SK-N-SH treated with all-trans-retinoic acid at 6 μM for 48 hours (cell line): ENCODE measurements at regions not wholly inside any gene's neighbourhood (a gene's known extent, or its start where the extent isn't known, plus 50 kb on each side); places are given as distances from the start of the nearest gene placed in this dataset.

Experiments
- ARNTL ChIP-seq: fragments of 450-650 bp; formaldehyde crosslinking; IDR thresholded peaks from 2 replicates; pipeline ENCODE4 v1.5.0; 2020; ENCODE audit warnings: low read depth, mild to moderate bottlenecking, moderate library complexity, borderline replicate concordance
- BACH2 ChIP-seq: fragments of 250-450 bp; sonication (Bioruptor Pico); IDR thresholded peaks from 2 replicates; pipeline ENCODE4 v1.9.0; 2021; ENCODE audit warnings: mild to moderate bottlenecking, borderline replicate concordance
- TCF4 ChIP-seq: fragments of 250-450 bp; sonication (Bioruptor Pico); IDR thresholded peaks from 2 replicates; pipeline ENCODE4 v1.8.0; 2021; ENCODE audit warnings: mild to moderate bottlenecking, moderate library complexity, borderline replicate concordance
- ZNF8 ChIP-seq: fragments of 450-650 bp; formaldehyde crosslinking; IDR thresholded peaks from 2 replicates; pipeline ENCODE4 v1.5.0; 2020; ENCODE audit warnings: mild to moderate bottlenecking, moderate library complexity
- TF ChIP-seq, protein P1 (sequence below): fragments of 250-450 bp; sonication (Bioruptor Pico); IDR thresholded peaks from 2 replicates; pipeline ENCODE4 v1.5.0; 2020; ENCODE audit warnings: mild to moderate bottlenecking, moderate library complexity
- TF ChIP-seq, protein P2 (sequence below): fragments of 250-450 bp; sonication (Bioruptor Pico); IDR thresholded peaks from 2 replicates; pipeline ENCODE4 v1.5.1; 2020; ENCODE audit warnings: low read depth, mild to moderate bottlenecking, moderate library complexity

DNA sequence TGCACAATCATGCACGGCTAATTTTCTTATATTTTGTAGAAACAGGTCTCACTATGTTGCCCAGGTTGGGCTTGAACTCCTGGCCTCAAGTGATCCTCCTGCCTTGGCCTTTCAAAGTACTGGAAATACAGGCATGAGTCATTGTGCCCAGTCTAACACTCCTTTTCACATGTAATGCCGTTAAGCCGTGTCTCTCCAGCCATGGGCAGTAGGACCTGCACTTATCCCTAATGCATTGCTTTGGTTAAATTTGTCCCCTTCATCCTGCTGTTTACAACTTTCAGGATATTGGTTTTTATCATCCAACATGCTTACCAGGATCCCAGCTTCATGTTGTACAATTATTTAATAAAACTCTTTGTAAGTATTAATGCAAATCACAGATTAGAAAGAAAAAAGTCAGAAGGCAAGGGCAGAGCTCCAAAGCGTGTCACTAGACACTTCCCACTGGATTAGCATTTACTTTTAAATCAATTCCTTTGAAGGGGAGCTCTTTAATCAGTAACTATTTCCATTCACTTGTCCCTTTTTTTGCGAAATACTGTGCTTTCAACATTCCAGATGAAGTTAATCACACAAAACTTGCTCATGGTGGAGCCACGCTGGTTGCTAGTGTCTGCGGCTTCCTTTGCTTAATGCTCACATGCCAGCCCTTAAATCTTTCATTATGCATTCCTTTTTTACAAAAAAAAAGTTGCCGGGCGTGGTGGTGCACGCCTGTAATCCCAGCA is 256.0 kb upstream of the AUTS2 start:
- TF ChIP-seq, protein P1, sequence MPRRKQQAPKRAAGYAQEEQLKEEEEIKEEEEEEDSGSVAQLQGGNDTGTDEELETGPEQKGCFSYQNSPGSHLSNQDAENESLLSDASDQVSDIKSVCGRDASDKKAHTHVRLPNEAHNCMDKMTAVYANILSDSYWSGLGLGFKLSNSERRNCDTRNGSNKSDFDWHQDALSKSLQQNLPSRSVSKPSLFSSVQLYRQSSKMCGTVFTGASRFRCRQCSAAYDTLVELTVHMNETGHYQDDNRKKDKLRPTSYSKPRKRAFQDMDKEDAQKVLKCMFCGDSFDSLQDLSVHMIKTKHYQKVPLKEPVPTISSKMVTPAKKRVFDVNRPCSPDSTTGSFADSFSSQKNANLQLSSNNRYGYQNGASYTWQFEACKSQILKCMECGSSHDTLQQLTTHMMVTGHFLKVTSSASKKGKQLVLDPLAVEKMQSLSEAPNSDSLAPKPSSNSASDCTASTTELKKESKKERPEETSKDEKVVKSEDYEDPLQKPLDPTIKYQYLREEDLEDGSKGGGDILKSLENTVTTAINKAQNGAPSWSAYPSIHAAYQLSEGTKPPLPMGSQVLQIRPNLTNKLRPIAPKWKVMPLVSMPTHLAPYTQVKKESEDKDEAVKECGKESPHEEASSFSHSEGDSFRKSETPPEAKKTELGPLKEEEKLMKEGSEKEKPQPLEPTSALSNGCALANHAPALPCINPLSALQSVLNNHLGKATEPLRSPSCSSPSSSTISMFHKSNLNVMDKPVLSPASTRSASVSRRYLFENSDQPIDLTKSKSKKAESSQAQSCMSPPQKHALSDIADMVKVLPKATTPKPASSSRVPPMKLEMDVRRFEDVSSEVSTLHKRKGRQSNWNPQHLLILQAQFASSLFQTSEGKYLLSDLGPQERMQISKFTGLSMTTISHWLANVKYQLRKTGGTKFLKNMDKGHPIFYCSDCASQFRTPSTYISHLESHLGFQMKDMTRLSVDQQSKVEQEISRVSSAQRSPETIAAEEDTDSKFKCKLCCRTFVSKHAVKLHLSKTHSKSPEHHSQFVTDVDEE (CRISPR knock-in tag), result no peak
- TF ChIP-seq ARNTL (CRISPR knock-in tag) (no peak), TCF4 (no peak), ZNF8 (CRISPR knock-in tag) (no peak), BACH2 (CRISPR knock-in tag) (no peak)
- TF ChIP-seq, protein P2, sequence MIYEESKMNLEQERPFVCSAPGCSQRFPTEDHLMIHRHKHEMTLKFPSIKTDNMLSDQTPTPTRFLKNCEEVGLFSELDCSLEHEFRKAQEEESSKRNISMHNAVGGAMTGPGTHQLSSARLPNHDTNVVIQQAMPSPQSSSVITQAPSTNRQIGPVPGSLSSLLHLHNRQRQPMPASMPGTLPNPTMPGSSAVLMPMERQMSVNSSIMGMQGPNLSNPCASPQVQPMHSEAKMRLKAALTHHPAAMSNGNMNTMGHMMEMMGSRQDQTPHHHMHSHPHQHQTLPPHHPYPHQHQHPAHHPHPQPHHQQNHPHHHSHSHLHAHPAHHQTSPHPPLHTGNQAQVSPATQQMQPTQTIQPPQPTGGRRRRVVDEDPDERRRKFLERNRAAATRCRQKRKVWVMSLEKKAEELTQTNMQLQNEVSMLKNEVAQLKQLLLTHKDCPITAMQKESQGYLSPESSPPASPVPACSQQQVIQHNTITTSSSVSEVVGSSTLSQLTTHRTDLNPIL (CRISPR knock-in tag), result no peak
